Activated naive CD8-positive, alpha-beta T cell treated with anti-CD3 and anti-CD28 coated beads, Interleukin-2, amount 50 U/mL, for 16 hours (primary cell): ENCODE measurements at regions not wholly inside any gene's neighbourhood (a gene's known extent, or its start where the extent isn't known, plus 50 kb on each side); places are given as distances from the start of the nearest gene placed in this dataset.

ENCODE experiments used
- DNase-seq: peaks from one replicate; pipeline ENCODE4 v3.0.0-alpha.2; 2020; ENCODE audit warnings: low read depth, low spot score

DNA sequence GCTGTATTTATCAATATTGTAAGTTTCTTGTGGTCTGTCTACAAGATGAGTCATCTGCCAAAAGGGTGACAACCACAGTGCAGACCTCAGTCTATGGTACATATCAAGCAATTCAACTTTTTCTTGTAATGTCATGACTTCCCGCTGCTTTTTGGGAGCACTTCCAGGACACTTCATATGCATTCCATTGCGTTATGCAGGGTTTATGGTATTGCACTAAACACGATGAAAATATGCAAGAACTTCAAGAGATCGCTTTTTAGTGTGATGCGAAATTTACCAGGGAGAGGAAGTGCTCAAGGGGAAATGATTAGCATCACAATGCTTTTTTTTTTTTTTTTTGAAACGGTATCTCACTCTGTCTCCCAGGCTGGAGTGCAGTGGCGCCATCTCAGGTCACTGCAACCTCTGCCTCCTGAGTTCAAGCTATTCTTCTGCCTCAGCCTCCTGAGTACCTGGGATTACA lies 166.5 kb downstream of the TFAP2A start:
- no peak for DNase-seq

DNA sequence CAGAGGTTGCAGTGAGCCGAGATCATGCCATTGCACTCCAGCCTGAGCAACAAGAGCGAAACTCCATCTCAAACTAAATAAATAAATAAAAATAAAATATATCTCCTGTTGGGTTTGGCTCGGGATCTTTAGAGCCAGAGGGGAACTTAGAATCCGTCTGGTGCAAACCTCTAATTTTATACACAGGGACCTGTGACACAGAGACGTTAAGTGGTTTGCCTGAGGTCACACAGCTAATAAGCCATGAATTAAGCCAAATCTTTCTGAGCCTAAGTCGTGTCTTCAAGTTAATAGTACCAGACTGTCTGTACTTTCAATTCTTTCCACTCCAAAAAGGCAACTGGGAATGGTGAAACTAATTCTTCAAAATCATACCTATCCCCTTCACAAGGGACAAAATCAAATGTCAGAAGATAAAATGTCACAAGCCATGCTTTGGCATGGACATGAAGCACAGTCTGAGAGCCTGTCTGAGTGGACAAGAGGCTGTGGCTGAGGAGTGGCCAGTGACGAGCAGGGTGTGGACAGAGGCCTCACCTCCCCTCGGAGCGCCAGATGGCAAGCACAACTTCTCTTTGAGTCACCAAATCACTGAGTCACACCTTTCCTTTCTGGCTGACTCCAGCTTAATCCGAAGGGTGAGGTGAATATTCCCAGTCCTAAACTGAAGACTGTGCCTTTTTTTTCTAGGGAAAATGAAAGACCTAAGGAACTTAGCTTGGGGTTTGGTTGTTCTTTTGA lies 177.4 kb downstream of the TFAP2A start:
- no peak for DNase-seq

- DNase-seq, result no peak
These were observed 179.5 kb downstream of the TFAP2A start for GRCh38 chr6:10235344-10235743.

DNA sequence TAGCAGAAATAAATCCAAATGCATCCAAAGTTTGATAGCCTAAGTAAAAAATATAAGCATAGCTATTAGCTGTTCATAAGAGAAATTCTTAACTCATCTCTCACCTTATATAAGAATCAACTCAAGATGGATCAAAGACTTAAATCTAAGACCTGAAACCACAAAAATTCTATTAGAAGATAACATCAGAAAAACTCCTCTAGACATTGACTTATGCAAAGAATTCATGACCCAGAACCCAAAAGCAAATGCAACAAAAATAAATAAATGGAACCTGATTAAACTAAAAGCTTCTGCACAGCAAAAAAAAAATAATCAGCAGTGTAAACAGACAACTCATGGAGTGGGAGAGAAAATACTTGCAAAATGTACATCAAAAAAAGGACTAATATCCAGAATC lies 184.3 kb downstream of the TFAP2A start:
- DNase-seq, result no peak

DNA sequence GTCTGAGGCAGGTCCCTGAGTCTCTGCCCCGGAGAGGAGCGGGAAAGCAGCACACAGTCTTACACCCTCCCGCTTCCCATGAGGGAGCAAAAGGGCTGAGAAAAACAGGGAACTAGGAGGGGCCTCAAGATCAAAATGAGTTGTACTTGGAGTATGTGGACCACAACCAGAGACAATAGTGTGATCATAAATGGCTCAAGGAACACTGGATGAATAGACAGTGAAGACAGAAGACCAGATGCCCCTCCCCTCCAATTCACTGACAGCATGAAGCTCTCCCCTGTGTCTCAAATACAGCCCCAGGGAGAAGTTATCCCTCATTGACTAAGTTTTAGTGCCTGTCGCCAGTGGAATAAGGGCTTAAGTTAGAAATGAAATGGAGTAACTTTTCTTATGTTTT lies 191.0 kb downstream of the TFAP2A start:
- no peak for DNase-seq

- no peak for DNase-seq
These were observed 193.7 kb downstream of the TFAP2A start for GRCh38 chr6:10221178-10221577.

- no peak for DNase-seq
These were observed 195.4 kb downstream of the TFAP2A start for GRCh38 chr6:10219510-10219909.

- no peak for DNase-seq
These were observed 197.8 kb downstream of the TFAP2A start for GRCh38 chr6:10217111-10217510.

DNA sequence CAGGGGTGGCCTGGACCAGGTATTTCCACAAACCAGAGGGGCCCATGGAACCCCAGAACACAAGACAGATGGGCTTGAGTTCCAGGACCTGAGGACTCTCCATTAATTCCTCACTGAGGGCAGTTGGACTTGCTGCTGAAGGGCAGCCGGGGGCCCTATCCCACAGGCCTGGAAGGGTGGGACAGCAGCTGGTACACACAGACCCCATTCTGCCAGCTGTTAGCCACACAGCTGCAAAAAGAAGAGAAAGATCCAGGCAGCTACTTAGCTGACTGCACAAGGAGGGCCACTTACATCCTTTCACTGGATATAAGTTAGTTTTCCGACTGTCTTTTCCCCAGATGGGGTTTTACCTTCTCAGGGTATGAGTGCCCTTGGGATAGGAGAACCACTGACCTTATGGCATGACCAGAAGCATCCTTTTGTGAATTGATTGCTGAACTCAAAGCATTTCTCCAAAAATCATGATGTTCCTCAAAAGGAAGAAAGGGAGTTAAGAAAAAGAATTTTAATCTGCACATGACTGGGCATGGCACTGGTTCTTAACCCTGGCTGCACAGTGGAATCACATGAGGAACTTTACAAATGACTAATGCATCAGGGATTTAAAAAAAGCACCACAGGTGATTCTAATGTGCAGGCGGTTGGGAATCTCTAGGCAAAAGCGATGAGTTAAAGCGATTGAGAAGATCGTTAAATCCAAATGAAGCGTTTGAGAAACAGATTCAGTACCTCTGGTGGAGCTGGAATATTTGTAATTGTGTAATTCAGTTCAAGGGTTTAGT lies 199.4 kb downstream of the TFAP2A start:
- no peak for DNase-seq

DNA sequence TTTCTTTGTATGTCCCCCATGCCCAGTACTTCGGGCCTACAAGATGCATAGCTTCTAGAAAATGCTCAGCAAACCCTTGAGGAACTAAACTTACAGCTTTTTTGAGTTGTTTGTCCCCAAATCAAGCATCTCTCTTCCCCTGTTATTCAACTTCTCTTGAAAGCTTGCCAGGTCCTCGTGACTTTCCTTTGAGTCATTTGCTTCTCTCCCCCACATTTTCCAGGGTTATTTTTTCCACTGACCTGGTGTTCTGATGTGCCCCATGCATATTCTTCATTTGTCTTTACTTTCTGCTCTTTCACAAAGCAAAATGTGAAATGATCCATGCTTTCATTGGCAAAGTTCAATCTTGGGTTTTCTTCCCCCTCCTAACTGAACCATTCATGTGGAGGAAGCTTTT lies 204.8 kb downstream of the TFAP2A start:
- DNase-seq, result no peak

- no peak for DNase-seq
These were observed 209.0 kb downstream of the TFAP2A start for GRCh38 chr6:10205892-10206291.

- no peak for DNase-seq
These were observed 209.8 kb downstream of the TFAP2A start for GRCh38 chr6:10205120-10205519.

- DNase-seq, result no peak
These were observed 211.2 kb downstream of the TFAP2A start for GRCh38 chr6:10203651-10204050.

- DNase-seq, result no peak
These were observed 212.3 kb downstream of the TFAP2A start for GRCh38 chr6:10202581-10202980.

DNA sequence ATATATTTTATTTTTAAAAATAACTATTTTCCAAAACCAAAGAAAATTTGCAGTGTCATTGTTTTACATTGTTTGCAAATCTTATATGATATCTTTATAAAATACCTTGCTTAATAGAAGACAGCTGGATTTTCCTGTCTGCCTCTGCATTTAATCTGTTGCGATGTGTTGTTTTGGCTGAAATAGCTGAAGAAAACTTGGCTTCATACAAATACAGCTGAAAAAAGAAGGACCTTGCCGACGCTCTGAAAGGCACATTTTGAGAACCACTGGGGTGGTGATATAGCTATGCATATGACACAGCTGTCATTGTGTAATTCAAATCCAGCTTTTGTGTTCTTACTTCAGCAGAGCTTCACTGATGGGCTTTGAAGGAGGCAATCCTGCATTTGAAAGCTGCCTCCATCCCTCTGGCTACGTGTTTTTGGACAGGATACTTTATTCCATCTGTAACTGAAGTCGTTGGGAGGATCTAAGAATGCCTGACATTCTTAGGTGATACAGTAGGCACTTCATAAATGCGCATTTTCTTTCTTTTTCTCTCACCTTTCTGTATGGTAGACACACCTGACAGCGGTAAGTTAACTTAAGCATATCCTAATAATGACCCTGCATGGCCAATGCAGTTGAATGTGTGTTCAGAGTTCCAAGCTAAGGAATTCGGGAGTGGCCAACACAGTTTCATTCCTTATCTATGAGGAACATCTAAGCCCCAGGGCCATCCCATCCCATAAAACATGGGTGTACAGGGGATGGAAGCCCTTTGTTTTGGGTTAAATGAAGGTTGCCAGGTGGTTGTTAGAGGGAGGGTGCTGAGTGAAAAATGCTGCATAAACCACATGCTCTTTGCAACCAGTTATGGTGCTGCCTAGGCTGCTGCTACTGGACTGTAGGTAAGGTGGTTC lies 213.0 kb downstream of the TFAP2A start:
- DNase-seq, result no peak

- no peak for DNase-seq
These were observed 218.8 kb downstream of the TFAP2A start for GRCh38 chr6:10196090-10196489.

DNA sequence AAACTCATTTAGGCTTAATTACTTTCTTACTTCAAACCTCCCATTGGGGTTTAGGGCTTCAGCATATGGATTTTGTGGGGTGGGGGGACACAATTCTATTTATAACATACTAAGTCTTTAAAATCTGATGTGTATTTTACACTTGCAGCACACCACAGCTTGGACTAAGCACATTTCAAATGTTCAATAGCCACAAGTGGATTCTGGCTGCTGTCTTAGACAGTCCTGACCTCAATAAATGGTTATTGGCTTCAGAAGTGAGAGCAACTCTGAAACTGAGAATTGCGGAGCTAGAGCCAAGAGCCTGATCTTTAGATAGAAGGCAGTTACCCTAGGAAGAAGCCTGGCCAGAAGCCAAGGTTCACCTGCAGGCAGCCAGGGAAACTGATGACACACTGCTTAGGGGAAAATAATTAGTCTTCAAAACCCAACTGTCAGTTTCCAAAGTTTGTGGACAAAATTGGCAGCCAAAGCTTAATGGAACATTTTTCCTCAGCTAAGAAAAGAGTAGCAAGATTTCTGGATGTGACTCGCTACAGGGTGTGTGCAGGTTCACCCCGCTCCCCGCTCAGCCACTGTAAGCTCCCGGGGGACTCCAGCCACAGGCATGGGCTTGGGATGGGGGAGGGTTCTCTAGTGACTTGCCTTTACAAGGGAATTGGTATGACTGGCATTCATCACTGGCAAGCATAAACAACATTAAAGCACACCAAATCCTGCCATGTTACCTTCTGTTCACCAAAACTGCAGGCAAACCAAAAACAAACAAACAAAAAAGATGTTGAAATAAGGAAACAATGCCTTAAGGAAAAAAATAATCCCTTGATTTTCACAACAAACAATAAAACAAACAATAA lies 219.8 kb downstream of the TFAP2A start:
- DNase-seq, result no peak

GRCh38 chr6:10193321-10193720 lies 221.6 kb downstream of the TFAP2A start:
- DNase-seq, result no peak

DNA sequence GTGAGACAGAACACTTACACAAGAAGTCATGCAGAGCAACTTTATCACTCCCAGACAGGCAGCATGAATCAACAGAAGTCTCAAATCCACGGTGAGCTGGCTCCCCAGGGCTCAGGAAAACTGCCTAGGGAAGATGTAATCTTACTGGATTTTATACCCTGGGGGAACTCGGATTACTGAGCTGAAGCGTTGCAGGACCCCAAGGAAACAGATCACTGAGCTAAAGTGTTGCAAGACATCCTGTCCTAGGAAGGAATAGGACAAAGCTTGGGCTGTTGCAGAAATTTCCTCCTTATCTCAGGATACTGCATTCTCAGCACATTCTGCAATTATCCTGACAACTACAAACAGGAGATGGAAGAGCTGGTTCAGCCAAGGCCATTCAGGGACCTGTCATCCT lies 224.8 kb downstream of the TFAP2A start:
- DNase-seq, result no peak

DNA sequence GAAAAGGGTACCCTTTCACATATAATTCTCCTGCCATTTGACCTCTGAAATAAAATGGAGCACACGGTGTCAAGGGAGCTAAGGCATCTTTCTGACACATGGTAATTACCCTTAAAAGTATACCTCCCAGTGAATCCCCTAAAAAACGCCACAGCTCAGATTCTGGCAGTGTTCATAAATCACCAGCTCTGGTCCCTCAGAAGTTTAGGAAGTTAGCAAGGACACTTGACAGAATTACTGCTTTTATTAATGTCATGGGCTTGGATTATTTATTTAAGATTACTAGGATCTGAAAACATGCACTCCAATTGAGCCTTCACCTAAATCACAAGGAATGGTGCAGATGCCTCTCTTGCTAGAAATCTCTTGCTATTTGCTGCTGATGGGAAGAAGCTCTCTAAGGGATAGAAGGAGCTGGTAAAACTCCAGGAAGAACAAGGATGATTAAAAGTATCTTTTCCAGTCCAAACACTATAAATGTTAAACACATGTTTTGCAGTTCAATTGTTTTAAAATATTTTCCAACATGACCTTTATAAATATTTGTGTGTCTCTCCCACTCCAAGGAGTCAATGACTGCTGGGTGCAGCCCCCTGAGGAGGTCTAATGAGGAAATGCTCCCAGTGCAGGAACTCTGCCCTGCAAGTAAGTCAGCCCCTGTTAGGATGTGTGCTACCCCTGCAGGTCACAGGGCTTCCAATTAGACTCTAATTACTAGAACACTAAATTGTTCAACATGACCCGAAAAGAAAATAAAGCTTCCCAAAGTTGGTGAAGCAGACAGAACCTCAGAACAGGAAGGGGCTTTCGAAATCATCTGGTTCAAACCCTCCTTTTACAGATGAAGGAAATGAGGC lies 230.3 kb downstream of the TFAP2A start:
- DNase-seq, result no peak
